SJSA1 (cell line): ENCODE measurements at regions not wholly inside any gene's neighbourhood (a gene's known extent, or its start where the extent isn't known, plus 50 kb on each side); places are given as distances from the start of the nearest gene placed in this dataset.

Experiments
- DNase-seq, 2 experiments: peaks; one replicate each; pipeline ENCODE4 v3.0.0-alpha.2; 2015 to 2020; ENCODE audit warnings: low spot score in 2 of 2, low read depth in 1 of 2
- H3K27ac ChIP-seq: fragments of 250-450 bp; sonication (Bioruptor Pico); 2 replicates; pipeline ENCODE4 v1.5.1; 2020; ENCODE audit warnings: mild to moderate bottlenecking, moderate library complexity
- H3K27me3 ChIP-seq: fragments of 250-450 bp; sonication (Bioruptor Pico); replicated peaks from 2 replicates; pipeline ENCODE4 v1.5.1; 2020; ENCODE audit warnings: mild to moderate bottlenecking, moderate library complexity
- H3K36me3 ChIP-seq: fragments of 250-450 bp; sonication (Bioruptor Pico); 2 replicates; pipeline ENCODE4 v1.5.1; 2020; ENCODE audit warnings: mild to moderate bottlenecking
- H3K4me1 ChIP-seq: fragments of 250-450 bp; sonication (Bioruptor Pico); replicated peaks from 2 replicates; pipeline ENCODE4 v1.6.1; 2021; ENCODE audit warnings: mild to moderate bottlenecking
- H3K4me3 ChIP-seq: fragments of 250-450 bp; sonication (Bioruptor Pico); 2 replicates; pipeline ENCODE4 v1.5.1; 2020; ENCODE audit warnings: mild to moderate bottlenecking
- H3K9me3 ChIP-seq: fragments of 250-450 bp; sonication (Bioruptor Pico); replicated peaks from 2 replicates; pipeline ENCODE4 v1.5.1; 2020; ENCODE audit warnings: mild to moderate bottlenecking

DNA sequence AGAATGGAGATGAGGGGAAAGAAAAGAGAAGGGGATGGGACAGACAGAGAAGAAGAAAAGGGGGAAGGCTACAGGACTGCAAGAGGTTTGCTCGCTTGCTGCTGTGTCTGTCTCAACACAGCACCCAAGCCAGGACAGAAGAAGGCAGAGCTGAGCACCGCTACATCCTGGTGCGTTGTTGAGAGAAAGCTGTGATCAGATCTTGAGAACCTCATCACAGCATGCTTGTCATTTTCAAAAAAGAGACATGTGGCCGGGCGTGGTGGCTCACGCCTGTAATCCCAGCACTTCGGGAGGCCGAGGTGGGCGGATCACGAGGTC lies 110.9 kb downstream of the NXNL2 start:
- Histone ChIP-seq H3K27ac (peak overlapping the region; percentile 38), H3K27me3 (no peaks in the 10 kb centered on the region), H3K9me3 (no peaks in the 10 kb centered on the region), H3K4me3 (no peak overlapping the region), H3K36me3 (no peaks in the 10 kb centered on the region), H3K4me1 (peaks cover 7% of the 10 kb centered on the region)
- DNase-seq, result no peak

DNA sequence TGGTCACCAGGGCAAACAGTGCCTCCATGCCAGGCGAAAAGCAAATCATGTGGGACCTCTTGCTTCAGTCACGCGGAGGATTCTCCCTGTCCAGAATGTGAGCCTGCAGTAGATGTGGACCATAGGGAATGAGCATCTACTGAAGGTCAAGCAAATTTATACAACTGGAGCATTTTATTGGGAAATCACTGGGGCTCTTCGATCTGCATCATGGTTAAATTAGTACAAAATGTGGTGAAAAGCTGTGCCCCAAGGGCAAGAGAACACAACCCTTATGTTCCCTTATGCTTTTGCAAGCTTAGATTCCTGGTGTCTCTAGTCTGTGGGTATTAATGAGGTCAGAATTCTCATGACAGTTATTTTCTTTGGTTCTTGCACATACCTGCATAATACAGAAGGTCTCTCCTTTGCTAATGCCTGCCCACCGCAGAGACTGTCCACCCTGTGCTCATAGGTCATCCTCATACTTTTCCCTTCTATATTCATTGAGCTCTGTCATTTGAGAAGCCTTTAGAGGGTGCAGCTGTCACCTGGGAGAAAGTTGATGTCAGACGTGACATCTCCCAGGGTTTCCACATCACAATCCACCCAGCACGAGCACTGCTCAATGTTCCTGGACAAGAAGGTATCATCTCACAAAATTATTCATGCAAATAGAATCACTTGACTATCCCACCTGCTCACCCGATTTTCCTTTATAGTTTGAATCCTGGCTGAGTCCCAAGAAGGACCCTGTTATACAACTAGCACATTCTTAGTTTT lies 111.7 kb downstream of the NXNL2 start:
- no peak for DNase-seq
- Histone ChIP-seq H3K27me3 (no peaks in the 10 kb centered on the region), H3K4me3 (no peak overlapping the region), H3K36me3 (no peaks in the 10 kb centered on the region), H3K9me3 (no peaks in the 10 kb centered on the region), H3K27ac (no peak overlapping the region), H3K4me1 (peaks cover 16% of the 10 kb centered on the region)

DNA sequence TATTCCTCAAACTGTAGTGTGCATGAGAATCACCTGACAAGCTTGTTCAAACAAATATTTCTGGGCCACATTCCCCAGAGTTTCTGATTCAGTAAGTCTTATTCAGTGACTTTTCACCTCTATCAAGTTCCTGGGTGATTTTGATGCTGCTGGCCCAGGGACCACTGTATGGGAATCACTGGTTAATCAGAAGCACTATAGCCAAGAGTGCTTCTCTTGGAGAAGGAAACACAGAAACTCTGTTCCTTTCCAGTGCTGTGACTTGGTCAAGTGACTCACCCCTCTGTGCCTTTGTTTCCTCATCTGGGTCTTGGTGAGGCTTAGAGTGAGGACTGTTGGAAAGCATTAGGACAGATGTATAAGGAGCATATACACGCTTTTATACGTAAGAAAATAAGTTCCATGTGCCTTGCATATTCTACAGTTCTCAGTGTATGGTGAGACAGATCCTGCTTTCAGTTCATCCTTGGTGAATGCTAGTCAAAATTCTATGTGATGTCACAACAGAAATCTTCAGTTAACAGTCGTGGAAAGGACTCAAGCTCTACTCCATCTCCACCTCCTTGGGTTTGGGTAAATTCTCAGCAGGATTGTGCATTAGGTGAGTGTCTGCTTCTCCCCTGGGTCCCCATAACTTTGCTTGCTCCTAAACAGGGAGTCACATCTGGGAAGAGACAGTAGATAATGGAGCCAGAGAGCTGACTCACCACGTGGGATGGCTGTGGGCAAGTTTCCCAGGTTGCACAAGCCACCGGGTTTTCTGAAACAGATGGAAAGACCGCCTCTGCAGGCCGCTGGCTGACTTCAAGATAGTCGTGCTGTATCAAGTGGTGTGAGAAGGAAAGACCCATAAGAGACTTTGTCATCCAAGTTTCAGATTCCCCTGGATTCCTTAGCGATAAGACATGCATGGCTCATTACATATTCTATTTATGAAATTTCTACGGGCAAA lies 117.0 kb downstream of the NXNL2 start:
- no peak overlapping the region for H3K4me3 ChIP-seq

DNA sequence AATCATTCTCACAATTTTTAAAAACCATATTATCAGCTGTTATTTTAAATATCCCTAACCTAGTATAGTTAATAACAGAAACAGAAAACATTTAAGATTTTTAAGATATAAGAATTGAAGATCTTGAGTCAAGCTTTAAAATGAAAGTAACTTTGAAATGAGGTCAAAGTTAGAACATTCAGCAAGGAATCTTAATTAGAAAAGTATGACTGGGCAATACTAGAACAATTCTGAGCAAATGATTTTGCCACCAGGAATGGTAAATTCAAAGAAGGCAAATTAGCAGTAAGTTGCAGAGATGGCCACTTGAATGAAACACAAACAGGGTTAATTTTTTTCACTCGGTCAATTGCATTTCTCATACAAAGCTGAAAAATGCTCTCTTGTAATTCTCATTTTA lies 117.9 kb downstream of the NXNL2 start:
- Histone ChIP-seq H3K4me3 (no peak overlapping the region), H3K4me1 (peaks cover 55% of the 10 kb centered on the region), H3K9me3 (no peaks in the 10 kb centered on the region), H3K36me3 (no peaks in the 10 kb centered on the region), H3K27me3 (no peaks in the 10 kb centered on the region), H3K27ac (peak overlapping the region; percentile 76)
- DNase-seq, result no peak

More for the DNA sequence above, 117.0 kb downstream of the NXNL2 start:
- Histone ChIP-seq H3K9me3 (no peaks in the 10 kb centered on the region), H3K27me3 (no peaks in the 10 kb centered on the region), H3K36me3 (no peaks in the 10 kb centered on the region), H3K4me1 (peaks cover 47% of the 10 kb centered on the region), H3K27ac (peak overlapping the region; percentile 76)
- DNase-seq, result peak; percentile 87 to 90

DNA sequence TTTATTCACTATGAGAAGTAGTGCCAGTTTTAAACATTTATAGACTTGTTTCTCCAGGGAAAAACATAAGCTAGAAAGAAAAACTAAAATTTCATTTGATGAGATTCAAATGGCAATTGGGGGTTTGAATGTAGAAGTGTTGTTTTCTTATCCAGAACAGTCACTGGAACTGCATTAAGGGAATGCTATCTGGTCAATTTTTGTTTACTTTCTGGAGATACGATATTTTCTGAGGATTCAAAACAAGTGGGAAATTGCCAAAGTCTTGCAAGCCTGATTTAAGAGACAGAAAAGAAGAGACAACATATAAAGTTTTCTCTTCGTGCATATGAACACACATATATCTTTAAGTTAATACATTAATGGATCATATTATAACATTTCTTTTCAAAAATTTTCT lies 118.4 kb downstream of the NXNL2 start:
- H3K36me3 ChIP-seq, result no peaks in the 10 kb centered on the region
- peak overlapping the region; percentile 76 for H3K27ac ChIP-seq
- no peaks in the 10 kb centered on the region for H3K9me3 ChIP-seq
- no peaks in the 10 kb centered on the region for H3K27me3 ChIP-seq
- peaks cover 60% of the 10 kb centered on the region for H3K4me1 ChIP-seq
- no peak overlapping the region for H3K4me3 ChIP-seq
- DNase-seq, result no peak

DNA sequence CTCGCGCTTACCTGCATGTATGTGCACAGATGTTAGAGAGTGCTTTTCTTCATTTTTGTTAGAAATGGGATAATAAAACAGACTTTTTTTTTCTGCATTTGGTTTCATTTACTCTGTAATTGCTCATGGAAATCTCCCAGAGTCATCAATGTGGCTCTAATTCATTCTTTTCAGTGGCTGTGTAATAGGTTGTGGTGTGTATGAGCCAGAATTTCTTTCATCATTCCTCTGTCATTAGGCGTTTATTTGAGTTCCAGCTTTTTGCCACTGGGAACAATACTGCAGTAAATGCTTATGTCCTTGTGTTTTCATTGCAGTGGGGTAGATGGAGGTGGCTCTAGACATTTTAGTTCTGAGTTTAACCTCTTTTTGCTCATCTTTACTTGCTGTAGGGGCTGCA lies 118.9 kb downstream of the NXNL2 start:
- Histone ChIP-seq H3K27ac (peak overlapping the region; percentile 76), H3K9me3 (no peaks in the 10 kb centered on the region), H3K36me3 (no peaks in the 10 kb centered on the region), H3K4me3 (no peak overlapping the region), H3K4me1 (peaks cover 65% of the 10 kb centered on the region), H3K27me3 (no peaks in the 10 kb centered on the region)
- DNase-seq, result peak in 1 of 2 experiments; percentile 53

DNA sequence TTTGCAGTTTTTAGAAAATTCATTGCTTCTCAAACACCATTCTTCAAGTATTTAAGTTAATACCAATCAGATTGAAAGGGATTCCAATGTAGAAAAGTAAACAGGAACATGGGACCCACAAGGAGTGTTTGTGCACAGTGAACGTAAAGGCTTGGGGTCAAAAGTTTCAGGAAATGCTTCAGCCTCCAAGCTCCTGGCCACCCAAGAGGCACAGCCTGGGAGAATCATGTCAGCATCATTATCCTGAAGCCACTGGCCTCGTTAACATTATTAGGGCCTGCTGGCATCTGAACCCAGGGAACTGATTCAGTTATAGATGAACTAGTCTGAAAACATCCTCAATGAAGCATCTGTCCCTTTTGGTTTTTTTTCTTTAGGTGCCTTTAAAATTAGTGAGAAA lies 122.9 kb downstream of the NXNL2 start:
- Histone ChIP-seq H3K27me3 (no peaks in the 10 kb centered on the region), H3K27ac (peak overlapping the region; percentile 93), H3K4me3 (no peak overlapping the region), H3K9me3 (no peaks in the 10 kb centered on the region), H3K4me1 (peaks cover 47% of the 10 kb centered on the region), H3K36me3 (no peaks in the 10 kb centered on the region)
- peak; percentile 84 to 89 for DNase-seq

DNA sequence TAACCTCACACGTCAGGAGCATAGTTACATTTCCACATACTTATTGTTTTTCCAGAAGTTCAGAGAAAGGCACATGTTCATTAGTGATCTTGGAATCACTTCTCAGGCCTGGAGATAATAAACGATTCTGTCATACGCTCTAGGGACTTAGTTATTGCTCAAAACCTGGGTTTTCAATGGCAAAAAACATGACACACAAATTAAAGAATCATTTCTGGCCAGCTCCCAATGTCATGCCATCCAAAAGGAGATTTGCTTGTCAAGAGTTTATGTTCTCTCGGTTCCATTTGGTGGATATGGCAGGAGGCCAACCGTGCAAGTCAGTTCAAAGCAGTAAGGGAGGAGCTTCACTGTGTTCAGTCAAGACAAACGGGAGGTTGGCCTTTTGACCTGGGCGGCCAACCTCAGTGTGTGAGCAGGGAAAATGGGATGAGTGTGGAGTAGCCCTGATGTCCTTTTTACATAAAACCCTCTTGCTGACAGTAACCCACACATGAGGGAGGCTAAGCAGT lies 123.4 kb downstream of the NXNL2 start:
- no peaks in the 10 kb centered on the region for H3K36me3 ChIP-seq
- H3K27ac ChIP-seq, result peak overlapping the region; percentile 93
- H3K27me3 ChIP-seq, result no peaks in the 10 kb centered on the region
- no peak overlapping the region for H3K4me3 ChIP-seq
- DNase-seq, result peak in 1 of 2 experiments; percentile 74
- peaks cover 42% of the 10 kb centered on the region for H3K4me1 ChIP-seq
- no peaks in the 10 kb centered on the region for H3K9me3 ChIP-seq

DNA sequence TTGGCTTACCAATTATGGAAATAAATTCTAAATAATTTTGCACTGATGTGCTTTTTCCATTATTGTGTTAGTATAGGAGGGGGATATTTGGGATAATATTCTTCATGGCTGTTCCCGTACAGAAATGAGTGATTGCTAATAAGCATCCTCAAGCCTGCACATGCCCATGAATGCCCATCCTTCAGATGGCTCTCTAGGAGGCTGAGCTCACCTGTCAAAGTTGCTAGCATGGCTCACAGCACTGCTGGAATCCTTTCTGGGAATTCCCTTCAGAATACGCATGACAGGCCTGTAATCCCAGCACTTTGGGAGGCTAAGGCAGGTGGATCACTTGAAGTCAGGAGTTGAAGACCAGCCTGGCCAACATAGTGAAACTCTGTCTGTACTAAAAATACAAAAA lies 124.1 kb downstream of the NXNL2 start:
- Histone ChIP-seq H3K9me3 (no peaks in the 10 kb centered on the region), H3K4me1 (peaks cover 35% of the 10 kb centered on the region), H3K27me3 (no peaks in the 10 kb centered on the region), H3K27ac (peak overlapping the region; percentile 93), H3K4me3 (no peak overlapping the region), H3K36me3 (no peaks in the 10 kb centered on the region)
- DNase-seq, result no peak

DNA sequence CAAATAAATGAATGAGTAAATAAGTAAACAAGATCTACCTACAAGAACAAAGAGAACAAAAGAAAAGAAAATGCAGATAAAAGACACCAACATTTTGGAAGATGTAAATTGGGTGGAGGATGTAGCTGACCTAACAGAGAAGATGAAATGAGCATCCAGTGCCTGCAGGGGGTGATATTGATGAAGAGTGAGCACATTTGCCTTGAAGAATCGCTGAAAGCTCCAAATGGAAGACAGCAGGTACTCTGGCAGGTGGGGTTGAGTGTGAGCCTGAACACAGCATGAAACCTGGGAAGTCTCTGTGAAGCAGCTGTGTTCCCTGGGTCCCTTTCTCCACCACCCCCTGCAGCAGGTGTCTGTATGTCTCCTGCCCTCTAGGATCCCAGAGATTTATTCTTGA lies 125.6 kb downstream of the NXNL2 start:
- Histone ChIP-seq H3K4me3 (no peak overlapping the region), H3K4me1 (peaks cover 27% of the 10 kb centered on the region), H3K27me3 (no peaks in the 10 kb centered on the region), H3K36me3 (no peaks in the 10 kb centered on the region), H3K27ac (no peak overlapping the region), H3K9me3 (no peaks in the 10 kb centered on the region)
- DNase-seq, result no peak

DNA sequence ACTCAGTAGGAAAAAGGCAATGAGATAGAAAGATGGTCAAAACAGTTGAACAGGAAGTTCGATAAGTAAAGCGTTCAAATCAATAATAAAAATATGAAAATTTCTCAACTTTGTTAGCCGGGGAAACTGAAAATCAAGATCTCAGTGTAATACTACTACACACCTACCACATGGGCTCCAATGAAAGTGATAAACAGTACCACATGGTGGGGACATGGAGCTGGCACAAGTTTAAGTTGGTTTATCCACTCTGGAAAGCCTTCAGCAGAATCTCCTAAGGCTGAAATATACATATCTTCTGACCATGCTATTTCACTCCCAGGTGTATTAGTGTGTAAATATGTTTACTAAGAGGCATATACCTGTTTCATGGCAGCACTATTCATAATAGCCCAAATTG lies 126.8 kb downstream of the NXNL2 start:
- H3K4me3 ChIP-seq, result no peak overlapping the region
- DNase-seq, result no peak

DNA sequence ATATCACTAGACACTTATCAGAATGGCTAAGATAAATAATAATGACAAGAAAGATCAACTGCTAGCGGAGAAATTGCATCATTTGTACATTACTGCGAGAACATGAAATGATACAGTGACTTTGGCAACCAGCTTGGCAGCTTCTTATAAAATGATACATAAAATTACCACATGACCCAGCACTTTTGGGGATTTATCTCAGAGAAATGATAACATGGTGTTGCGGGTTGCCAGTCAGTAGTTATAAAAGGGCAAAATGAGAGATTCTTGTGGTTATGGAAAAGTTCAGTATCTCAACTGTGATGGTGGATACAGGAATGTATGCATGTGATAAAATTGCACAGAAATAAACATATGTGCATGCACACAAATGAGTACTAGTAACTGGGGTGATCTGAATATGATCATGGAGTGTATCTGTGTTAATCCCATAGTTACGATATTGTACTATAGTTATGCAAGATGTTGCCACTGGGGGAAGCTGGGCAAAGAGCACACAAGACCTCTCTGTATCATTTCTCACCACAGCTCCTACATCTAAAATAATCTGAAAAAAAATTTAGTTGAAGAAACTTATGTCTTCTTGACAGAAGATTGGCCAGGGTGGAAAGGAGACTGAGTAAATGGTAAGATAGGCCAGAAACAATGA lies 128.9 kb downstream of the NXNL2 start:
- Histone ChIP-seq H3K9me3 (no peaks in the 10 kb centered on the region), H3K4me1 (peaks cover 4% of the 10 kb centered on the region), H3K27ac (no peak overlapping the region), H3K4me3 (no peak overlapping the region), H3K36me3 (no peaks in the 10 kb centered on the region), H3K27me3 (no peaks in the 10 kb centered on the region)
- no peak for DNase-seq

More for the DNA sequence above, 126.8 kb downstream of the NXNL2 start:
- Histone ChIP-seq H3K36me3 (no peaks in the 10 kb centered on the region), H3K9me3 (no peaks in the 10 kb centered on the region), H3K27me3 (no peaks in the 10 kb centered on the region), H3K4me1 (peaks cover 24% of the 10 kb centered on the region), H3K27ac (no peak overlapping the region)

DNA sequence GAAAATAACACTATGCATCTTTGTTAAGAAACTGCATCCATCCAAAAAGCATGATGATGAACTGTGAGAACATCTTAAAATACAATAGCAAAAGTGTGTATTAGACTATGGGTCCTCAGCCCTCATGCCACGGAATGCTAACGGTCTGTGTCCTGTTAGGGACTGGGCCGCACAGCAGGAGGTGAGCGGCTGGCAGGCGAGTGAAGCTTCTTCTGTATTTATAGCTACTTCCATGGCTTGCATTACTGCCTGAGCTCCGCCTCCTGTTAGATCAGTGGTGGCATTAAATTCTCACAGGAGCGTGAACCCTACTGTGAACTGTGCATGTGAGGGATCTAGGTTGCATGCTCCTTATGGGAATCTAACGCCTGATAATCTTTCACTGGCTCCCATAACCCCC lies 129.8 kb downstream of the NXNL2 start:
- Histone ChIP-seq H3K4me1 (no peaks in the 10 kb centered on the region), H3K9me3 (no peaks in the 10 kb centered on the region), H3K27ac (no peak overlapping the region), H3K4me3 (no peak overlapping the region), H3K27me3 (no peaks in the 10 kb centered on the region), H3K36me3 (no peaks in the 10 kb centered on the region)
- DNase-seq, result no peak
